HCT116 (cell line): ENCODE measurements at regions not wholly inside any gene's neighbourhood (a gene's known extent, or its start where the extent isn't known, plus 50 kb on each side); places are given as distances from the start of the nearest gene placed in this dataset.
"Not testable (repeated sequence)": the region's sequence is repeated elsewhere in the genome, so short reads cannot be mapped to it uniquely, and the experiment has no call there.

Experiments used
- ATAC-seq: fragments of 200-7000 bp; cut with Tn5 transposase; 2 replicates; pipeline ENCODE4 v1.9.1; 2020; ENCODE audit warnings: mild to moderate bottlenecking, moderate library complexity
- BruUV-seq: library from RNA; stranded (reverse); fragments of 400-500 nt; replicated peaks from 2 replicates; lab custom pipeline; 2021; lab: Mats Ljungman, UMichigan
- CTCF ChIA-PET: fragments of 300-600 bp; sonication (Branson Sonifier 250); formaldehyde crosslinking; loops from one replicate; lab custom pipeline; 2021; ENCODE audit warnings: antibody characterized with exemption; lab: Charles Lee
- POLR2A ChIA-PET: fragments of 300-600, 350-600 bp; sonication (Branson Sonifier 250); formaldehyde crosslinking; loops from one replicate; lab custom pipeline; 2021; ENCODE audit warnings: antibody characterized with exemption; lab: Charles Lee
- RAD21 ChIA-PET, 2 experiments: fragments of 300-600 bp; sonication (Branson Sonifier 250); formaldehyde crosslinking; loops; one replicate each; lab custom pipeline; 2023; ENCODE audit warnings: low total read pairs in 2 of 2; ENCODE audit not compliant: uncharacterized antibody in 2 of 2, unreplicated experiment in 2 of 2, low non-redundant PET in 1 of 2; lab: Charles Lee
- DNase-seq: peaks from one replicate; pipeline ENCODE4 v3.0.0-alpha.2; 2010; ENCODE audit warnings: low read depth, low spot score
- H2AFZ ChIP-seq: fragments of 200-600 bp; shearing (Covaris generic), sonication (generic); 2 replicates; pipeline ENCODE4 v1.6.1; 2017; ENCODE audit warnings: low read depth, mixed run types, mixed read lengths, antibody characterized with exemption, low read length; ENCODE audit not compliant: poor library complexity, severe bottlenecking
- H3K27ac ChIP-seq: 2 replicates; pipeline ENCODE4 v1.5.1; 2012; ENCODE audit warnings: low read depth, low read length
- H3K27me3 ChIP-seq: fragments of 200-600 bp; sonication (generic); 2 replicates; pipeline ENCODE4 v1.6.1; 2016; ENCODE audit warnings: mixed run types, low read length, mixed read lengths; ENCODE audit not compliant: insufficient read depth
- H3K36me3 ChIP-seq, 2 experiments: fragments of 200-500 bp in 1 of 2; fragments of 200-600 bp in 1 of 2; sonication (Bioruptor generic) in 1 of 2; sonication (generic) in 1 of 2; 2 replicates each; pipeline versions ENCODE4 v1.5.1 to v1.6.1; 2014 to 2016; ENCODE audit warnings: low read length in 2 of 2, inconsistent platforms in 1 of 2, mixed read lengths in 1 of 2, mixed run types in 1 of 2; ENCODE audit not compliant: insufficient read depth in 2 of 2, control insufficient read depth in 1 of 2
- H3K4me1 ChIP-seq, 2 experiments: fragments of 200-600 bp in 1 of 2; sonication (generic) in 1 of 2; 2 replicates each; pipeline versions ENCODE4 v1.5.1 to v1.6.1; 2012 to 2017; ENCODE audit warnings: low read length in 2 of 2, inconsistent platforms in 1 of 2, mild to moderate bottlenecking in 1 of 2, mixed read lengths in 1 of 2, mixed run types in 1 of 2, moderate library complexity in 1 of 2; ENCODE audit not compliant: insufficient read depth in 2 of 2, control insufficient read depth in 1 of 2
- H3K4me2 ChIP-seq: fragments of 200-600 bp; sonication (generic); 2 replicates; pipeline ENCODE4 v1.6.1; 2017; ENCODE audit warnings: mixed run types, low read length, mixed read lengths
- H3K4me3 ChIP-seq, 2 experiments: fragments of 200-600 bp in 1 of 2; sonication (generic) in 1 of 2; replicated peaks in 1 of 2; 2 replicates each; pipeline ENCODE4 v1.5.1; 2011 to 2016; ENCODE audit warnings: low read length in 2 of 2, control low read depth in 1 of 2, low read depth in 1 of 2, mild to moderate bottlenecking in 1 of 2, mixed read lengths in 1 of 2, mixed run types in 1 of 2
- H3K79me2 ChIP-seq: fragments of 200-600 bp; sonication (generic); 2 replicates; pipeline ENCODE4 v1.6.1; 2017; ENCODE audit warnings: mild to moderate bottlenecking, mixed run types, low read length, moderate library complexity, mixed read lengths; ENCODE audit not compliant: insufficient read depth
- H3K9ac ChIP-seq: fragments of 200-600 bp; sonication (generic); 2 replicates; pipeline ENCODE4 v1.6.1; 2016; ENCODE audit warnings: low read length, mixed read lengths
- H3K9me2 ChIP-seq: fragments of 200-600 bp; sonication (generic), shearing (Covaris generic); 2 replicates; pipeline ENCODE4 v1.6.1; 2017; ENCODE audit warnings: mixed run types, mild to moderate bottlenecking, moderate library complexity; ENCODE audit not compliant: insufficient read depth
- H3K9me3 ChIP-seq, 2 experiments: fragments of 200-500 bp in 1 of 2; fragments of 200-600 bp in 1 of 2; sonication (Bioruptor generic) in 1 of 2; sonication (generic) in 1 of 2; 2 replicates each; pipeline ENCODE4 v1.6.1; 2014 to 2017; ENCODE audit warnings: low read length in 2 of 2, mixed read lengths in 2 of 2, inconsistent platforms in 1 of 2, low read depth in 1 of 2, mild to moderate bottlenecking in 1 of 2, mixed run types in 1 of 2, moderate library complexity in 1 of 2; ENCODE audit not compliant: control insufficient read depth in 1 of 2, insufficient read depth in 1 of 2
- H4K20me1 ChIP-seq: fragments of 200-600 bp; sonication (generic), shearing (Covaris generic); 2 replicates; pipeline ENCODE4 v1.6.1; 2017; ENCODE audit warnings: mixed run types, mild to moderate bottlenecking, moderate library complexity; ENCODE audit not compliant: insufficient read depth
- intact Hi-C: fragments of 100-400 bp; cut with micrococcal nuclease; formaldehyde crosslinking; loops from 2 replicates; pipeline ENCODE4 v1.10.0; 2022

DNA sequence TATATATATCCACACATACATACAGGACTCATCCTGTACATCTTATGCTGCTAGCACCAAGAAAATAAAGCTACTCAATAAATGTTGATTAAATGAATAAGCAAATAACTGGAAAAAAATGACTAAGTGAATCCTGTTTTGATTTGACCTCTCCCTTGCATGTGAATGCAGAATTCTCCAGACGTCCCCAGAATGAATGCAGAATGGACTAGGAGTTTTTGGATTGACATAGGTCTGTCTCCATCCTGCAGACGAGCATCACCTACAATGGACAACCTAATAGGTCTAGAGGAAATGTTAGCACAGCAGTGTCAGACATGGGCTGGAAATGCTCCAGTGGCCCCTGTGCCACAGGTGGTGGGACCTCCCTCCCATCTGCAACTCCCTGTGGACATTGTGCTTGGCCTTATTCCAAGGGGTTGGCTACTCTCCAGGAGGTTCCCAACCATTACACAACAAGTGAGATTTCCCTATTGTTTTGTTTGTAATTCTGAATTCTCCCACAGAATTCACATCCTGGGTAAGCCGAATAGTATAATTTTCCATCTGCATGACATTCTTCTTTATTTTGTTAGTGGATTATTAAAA is 337.3 kb upstream of the NBPF12 start:
- H4K20me1 ChIP-seq, H3K27ac ChIP-seq, H3K9ac ChIP-seq, H3K79me2 ChIP-seq, DNase-seq, ATAC-seq, H2AFZ ChIP-seq, H3K27me3 ChIP-seq, intact Hi-C loops, H3K9me2 ChIP-seq, CTCF ChIA-PET, BruUV-seq, H3K4me1 ChIP-seq, H3K4me2 ChIP-seq, H3K4me3 ChIP-seq, H3K9me3 ChIP-seq, POLR2A ChIA-PET, H3K36me3 ChIP-seq, RAD21 ChIA-PET: not testable (repeated sequence)

DNA sequence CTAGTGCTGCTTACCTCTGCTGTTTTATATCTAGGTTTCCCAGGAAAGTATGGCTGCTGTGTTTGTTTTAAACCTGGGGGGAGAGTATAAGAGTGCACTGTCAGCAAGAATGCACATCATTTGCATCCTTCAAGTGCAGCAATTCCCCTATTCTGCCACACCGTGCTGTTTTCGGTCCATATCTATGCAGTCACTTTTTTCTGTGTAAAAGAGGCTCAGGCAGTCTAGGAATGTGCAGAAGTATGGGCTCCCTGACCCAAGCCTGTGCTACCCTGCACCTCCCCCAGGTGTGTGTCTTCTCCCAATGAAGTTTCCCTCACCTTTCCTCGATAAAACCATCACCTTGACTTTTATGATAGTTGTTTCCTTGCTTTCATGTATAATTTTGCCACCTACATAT is 338.2 kb upstream of the NBPF12 start:
- H3K4me1 ChIP-seq, CTCF ChIA-PET, intact Hi-C loops, H4K20me1 ChIP-seq, H3K9ac ChIP-seq, H3K27ac ChIP-seq, H3K9me3 ChIP-seq, BruUV-seq, H3K4me2 ChIP-seq, RAD21 ChIA-PET, H3K79me2 ChIP-seq, H2AFZ ChIP-seq, H3K27me3 ChIP-seq, H3K4me3 ChIP-seq, H3K9me2 ChIP-seq, DNase-seq, H3K36me3 ChIP-seq, POLR2A ChIA-PET: not testable (repeated sequence)
- ATAC-seq: peak; percentile 42; the same call in 1 of the 2 replicates

DNA sequence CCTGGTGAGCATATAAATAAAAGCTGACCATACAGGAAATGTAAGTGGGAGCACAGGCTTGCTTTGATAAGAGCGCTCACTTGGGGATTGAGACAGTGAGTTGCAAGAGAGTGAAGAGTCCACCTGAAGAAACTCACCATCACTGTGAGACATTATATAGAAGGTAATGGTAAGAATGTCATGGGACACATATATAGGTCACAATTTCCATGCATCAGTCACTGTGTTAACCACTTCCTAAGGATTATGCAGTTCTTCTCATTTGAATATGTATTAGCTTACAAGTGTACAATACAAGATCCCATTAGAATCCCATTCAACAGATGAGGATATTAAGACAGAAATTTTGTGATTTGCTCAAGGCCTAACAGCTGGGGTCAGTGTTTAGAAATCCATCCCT is 352.4 kb upstream of the NOTCH2NLA start:
- H3K27me3 ChIP-seq, H2AFZ ChIP-seq, ATAC-seq, BruUV-seq, H3K79me2 ChIP-seq, H3K9me3 ChIP-seq, RAD21 ChIA-PET, H3K27ac ChIP-seq, POLR2A ChIA-PET, H3K9me2 ChIP-seq, H3K9ac ChIP-seq, H3K4me1 ChIP-seq, H3K4me2 ChIP-seq, H4K20me1 ChIP-seq, intact Hi-C loops, H3K4me3 ChIP-seq, DNase-seq, H3K36me3 ChIP-seq, CTCF ChIA-PET: not testable (repeated sequence)

DNA sequence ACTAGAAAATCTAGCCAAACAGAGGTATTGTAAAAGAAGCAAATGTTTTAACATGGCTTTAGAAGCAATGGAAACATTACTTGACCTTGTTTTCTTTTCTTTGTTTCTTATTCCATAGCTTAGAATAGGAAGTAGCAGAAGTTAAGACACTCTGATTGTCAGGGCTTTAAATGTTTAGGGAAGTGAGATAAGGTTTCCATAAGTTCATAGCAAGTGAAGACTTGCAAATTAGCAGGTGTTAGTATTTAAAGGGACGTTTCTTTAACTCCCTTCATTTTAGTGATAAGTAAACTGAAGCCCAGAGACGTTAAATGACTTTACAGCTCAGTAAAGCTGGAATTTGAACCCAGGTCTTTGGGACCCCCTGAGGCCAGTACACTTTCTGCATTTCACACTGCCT is 338.7 kb upstream of the NOTCH2NLA start:
- DNase-seq, RAD21 ChIA-PET, intact Hi-C loops, CTCF ChIA-PET, H3K4me2 ChIP-seq, H4K20me1 ChIP-seq, ATAC-seq, H2AFZ ChIP-seq, H3K79me2 ChIP-seq, H3K9me3 ChIP-seq, H3K9ac ChIP-seq, H3K9me2 ChIP-seq, H3K36me3 ChIP-seq, H3K27ac ChIP-seq, POLR2A ChIA-PET, H3K4me1 ChIP-seq, H3K4me3 ChIP-seq, BruUV-seq, H3K27me3 ChIP-seq: not testable (repeated sequence)
